HEK293 (cell line): ENCODE measurements at regions not wholly inside any gene's neighbourhood (a gene's known extent, or its start where the extent isn't known, plus 50 kb on each side); places are given as distances from the start of the nearest gene placed in this dataset.

Experiments used
- CTCF ChIA-PET: fragments of 350-600 bp; formaldehyde crosslinking; extraction: SDS; loops from one replicate; lab custom pipeline; 2021; ENCODE audit warnings: antibody characterized with exemption; lab: Yijun Ruan, JAX
- POLR2A ChIA-PET: fragments of 300-600 bp; formaldehyde crosslinking; extraction: SDS; loops from one replicate; lab custom pipeline; 2020; ENCODE audit warnings: antibody characterized with exemption, inconsistent platforms; lab: Yijun Ruan, JAX
- H3K27ac ChIP-seq: fragments of 200-500 bp; sonication (Bioruptor generic); 2 replicates; pipeline ENCODE4 v1.5.1; 2014; ENCODE audit warnings: low read depth, low read length, control low read depth, inconsistent platforms; ENCODE audit errors: extremely low read depth
- H3K36me3 ChIP-seq, 2 experiments: fragments of 200-500 bp in 1 of 2; sonication (Bioruptor generic) in 1 of 2; 1 replicate in 1 of 2; 2 replicates in 1 of 2; pipeline ENCODE4 v1.5.1; 2014 to 2017; ENCODE audit warnings: inconsistent platforms in 2 of 2, low read length in 2 of 2; ENCODE audit not compliant: control insufficient read depth in 2 of 2, insufficient read depth in 1 of 2
- H3K4me1 ChIP-seq: fragments of 200-500 bp; sonication (Bioruptor generic); 2 replicates; pipeline ENCODE4 v1.5.1; 2014; ENCODE audit warnings: mild to moderate bottlenecking, low read length, inconsistent platforms; ENCODE audit not compliant: control insufficient read depth, insufficient read depth
- H3K4me3 ChIP-seq: 2 replicates; pipeline ENCODE4 v1.5.1; 2011; ENCODE audit warnings: low read depth, mild to moderate bottlenecking, control low read depth, low read length, moderate library complexity
- H3K9me3 ChIP-seq: fragments of 200-500 bp; sonication (Bioruptor generic); 2 replicates; pipeline ENCODE4 v1.5.1; 2014; ENCODE audit warnings: low read depth, low read length, inconsistent platforms; ENCODE audit not compliant: control insufficient read depth, insufficient read depth
- EGR2 ChIP-seq: fragments of 450-650 bp; formaldehyde crosslinking; IDR thresholded peaks from 2 replicates; pipeline ENCODE4 v1.5.1; 2016; ENCODE audit warnings: low read depth, missing biosample characterization, missing genetic modification characterization
- GLI2 ChIP-seq: fragments of 450-650 bp; formaldehyde crosslinking; IDR thresholded peaks from 2 replicates; pipeline ENCODE4; 2017; ENCODE audit warnings: missing biosample characterization, missing genetic modification characterization, low read depth, borderline replicate concordance
- HOXC10 ChIP-seq: sonication (generic); formaldehyde crosslinking; IDR thresholded peaks from 2 replicates; pipeline ENCODE4 v1.8.1; 2023; ENCODE audit warnings: mild to moderate bottlenecking, missing genetic modification reagents
- IKZF3 ChIP-seq: fragments of 450-650 bp; IDR thresholded peaks from 2 replicates; pipeline ENCODE4 v1.5.0; 2018; ENCODE audit warnings: missing biosample characterization, mild to moderate bottlenecking, missing genetic modification characterization, moderate library complexity
- KLF16 ChIP-seq: fragments of 450-650 bp; formaldehyde crosslinking; IDR thresholded peaks from 2 replicates; pipeline ENCODE4 v1.5.1; 2017; ENCODE audit warnings: missing biosample characterization, missing genetic modification characterization
- KLF8 ChIP-seq: fragments of 450-650 bp; formaldehyde crosslinking; IDR thresholded peaks from 2 replicates; pipeline ENCODE4 v1.5.1; 2016; ENCODE audit warnings: missing biosample characterization, missing genetic modification characterization
- KLF9 ChIP-seq: fragments of 450-650 bp; formaldehyde crosslinking; IDR thresholded peaks from 2 replicates; pipeline ENCODE4 v1.5.1; 2016; ENCODE audit warnings: missing biosample characterization, missing genetic modification characterization, low read depth
- MYNN ChIP-seq: fragments of 450-650 bp; formaldehyde crosslinking; IDR thresholded peaks from 2 replicates; pipeline ENCODE4 v1.5.1; 2016; ENCODE audit warnings: missing biosample characterization, missing genetic modification characterization, borderline replicate concordance
- MZF1 ChIP-seq: fragments of 450-650 bp; formaldehyde crosslinking; IDR thresholded peaks from 2 replicates; pipeline ENCODE4 v1.5.1; 2017; ENCODE audit warnings: missing biosample characterization, missing genetic modification characterization, borderline replicate concordance
- SCRT1 ChIP-seq: fragments of 450-650 bp; formaldehyde crosslinking; IDR thresholded peaks from 2 replicates; pipeline ENCODE4 v1.5.1; 2016; ENCODE audit warnings: missing biosample characterization, missing genetic modification characterization, borderline replicate concordance
- SP3 ChIP-seq: fragments of 450-650 bp; formaldehyde crosslinking; IDR thresholded peaks from 2 replicates; pipeline ENCODE4 v1.5.1; 2016; ENCODE audit warnings: missing biosample characterization, missing genetic modification characterization
- TRIM28 ChIP-seq: IDR thresholded peaks from 2 replicates; pipeline ENCODE4 v1.6.1; 2011; ENCODE audit warnings: low read length, control low read depth, borderline replicate concordance
- WT1 ChIP-seq: fragments of 450-650 bp; formaldehyde crosslinking; IDR thresholded peaks from 2 replicates; pipeline ENCODE4 v1.5.1; 2016; ENCODE audit warnings: missing biosample characterization, missing genetic modification characterization
- ZFP41 ChIP-seq: fragments of 450-650 bp; formaldehyde crosslinking; IDR thresholded peaks from 2 replicates; pipeline ENCODE4 v1.5.1; 2016; ENCODE audit warnings: missing biosample characterization, missing genetic modification characterization, borderline replicate concordance
- ZNF114 ChIP-seq: fragments of 450-650 bp; formaldehyde crosslinking; IDR thresholded peaks from 2 replicates; pipeline ENCODE4 v1.5.0; 2017; ENCODE audit warnings: missing biosample characterization, missing genetic modification characterization
- ZNF16 ChIP-seq: fragments of 450-650 bp; formaldehyde crosslinking; IDR thresholded peaks from 2 replicates; pipeline ENCODE4 v1.5.1; 2016; ENCODE audit warnings: low read depth, missing biosample characterization, missing genetic modification characterization
- ZNF174 ChIP-seq: fragments of 450-650 bp; formaldehyde crosslinking; IDR thresholded peaks from 2 replicates; pipeline ENCODE4 v1.5.0; 2017; ENCODE audit warnings: missing biosample characterization, mild to moderate bottlenecking, missing genetic modification characterization
- ZNF202 ChIP-seq: fragments of 450-650 bp; formaldehyde crosslinking; IDR thresholded peaks from 2 replicates; pipeline ENCODE4 v1.5.1; 2016; ENCODE audit warnings: missing biosample characterization, missing genetic modification characterization, borderline replicate concordance
- ZNF214 ChIP-seq: fragments of 450-650 bp; formaldehyde crosslinking; IDR thresholded peaks from 2 replicates; pipeline ENCODE4 v1.5.1; 2017; ENCODE audit warnings: missing biosample characterization, mild to moderate bottlenecking, missing genetic modification characterization, borderline replicate concordance
- ZNF239 ChIP-seq: fragments of 450-650 bp; formaldehyde crosslinking; IDR thresholded peaks from 2 replicates; pipeline ENCODE4 v1.5.1; 2016; ENCODE audit warnings: missing biosample characterization, missing genetic modification characterization
- ZNF248 ChIP-seq: fragments of 450-650 bp; formaldehyde crosslinking; IDR thresholded peaks from 2 replicates; pipeline ENCODE4 v1.5.1; 2017; ENCODE audit warnings: missing biosample characterization, missing genetic modification characterization
- ZNF544 ChIP-seq: fragments of 450-650 bp; formaldehyde crosslinking; IDR thresholded peaks from 2 replicates; pipeline ENCODE4 v1.5.0; 2017; ENCODE audit warnings: missing biosample characterization, missing genetic modification characterization
- ZNF561 ChIP-seq: fragments of 450-650 bp; IDR thresholded peaks from 2 replicates; pipeline ENCODE4 v1.5.1; 2018; ENCODE audit warnings: missing biosample characterization, missing genetic modification characterization, borderline replicate concordance
- ZNF600 ChIP-seq: fragments of 450-650 bp; formaldehyde crosslinking; IDR thresholded peaks from 2 replicates; pipeline ENCODE4 v1.5.1; 2016; ENCODE audit warnings: missing biosample characterization, missing genetic modification characterization
- ZNF621 ChIP-seq: fragments of 450-650 bp; formaldehyde crosslinking; IDR thresholded peaks from 2 replicates; pipeline ENCODE4 v1.5.1; 2017; ENCODE audit warnings: missing biosample characterization, missing genetic modification characterization
- ZSCAN23 ChIP-seq: fragments of 450-650 bp; formaldehyde crosslinking; IDR thresholded peaks from 2 replicates; pipeline ENCODE4 v1.5.1; 2016; ENCODE audit warnings: missing biosample characterization, missing genetic modification characterization
- ZXDB ChIP-seq: fragments of 450-650 bp; formaldehyde crosslinking; IDR thresholded peaks from 2 replicates; pipeline ENCODE4 v1.5.1; 2016; ENCODE audit warnings: missing biosample characterization, missing genetic modification characterization
- TF ChIP-seq, protein P1 (sequence below): fragments of 450-650 bp; formaldehyde crosslinking; IDR thresholded peaks from 2 replicates; pipeline ENCODE4; 2016; ENCODE audit warnings: missing biosample characterization, missing genetic modification characterization
- TF ChIP-seq, protein P2 (sequence below): fragments of 450-650 bp; formaldehyde crosslinking; IDR thresholded peaks from 2 replicates; pipeline ENCODE4 v1.5.1; 2016; ENCODE audit warnings: missing biosample characterization, missing genetic modification characterization
- TF ChIP-seq, protein P3 (sequence below): fragments of 450-650 bp; formaldehyde crosslinking; IDR thresholded peaks from 2 replicates; pipeline ENCODE4 v1.5.1; 2016; ENCODE audit warnings: missing biosample characterization, missing genetic modification characterization
- TF ChIP-seq, protein P4 (sequence below): fragments of 450-650 bp; formaldehyde crosslinking; IDR thresholded peaks from 2 replicates; pipeline ENCODE4 v1.5.1; 2016; ENCODE audit warnings: missing biosample characterization, missing genetic modification characterization
- TF ChIP-seq, protein P5 (sequence below): fragments of 450-650 bp; formaldehyde crosslinking; IDR thresholded peaks from 2 replicates; pipeline ENCODE4 v1.5.1; 2016; ENCODE audit warnings: missing biosample characterization, missing genetic modification characterization

DNA sequence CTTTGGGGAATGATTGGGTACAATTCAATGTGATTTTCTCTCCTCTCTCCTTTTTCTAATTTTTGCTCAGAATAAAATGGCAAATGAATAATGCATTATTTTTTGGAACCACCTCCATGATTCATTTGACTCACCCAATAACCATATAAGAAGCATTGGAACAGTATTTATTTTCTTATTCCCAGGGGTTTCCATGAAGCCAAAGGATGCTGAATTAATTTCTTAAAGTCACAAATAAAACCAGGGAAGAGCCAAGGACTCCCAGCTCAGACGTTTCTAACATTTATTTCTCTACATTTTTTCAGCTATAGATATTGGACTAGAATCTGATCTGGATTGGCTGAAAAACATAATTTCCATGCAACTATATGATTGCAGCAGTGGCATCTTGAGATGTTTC is 735.2 kb upstream of the ANKRD30A start:
- POLR2A ChIA-PET, result no interaction called here
- TF ChIP-seq ZNF174 (tag by site-specific recombination), result no peak
- no peak for TF ChIP-seq EGR2
- TF ChIP-seq ZNF214 (tag by site-specific recombination), result no peak
- TF ChIP-seq HOXC10, result no peak
- TF ChIP-seq KLF8 (tag by site-specific recombination), result no peak
- TF ChIP-seq WT1 (tag by site-specific recombination), result no peak
- TF ChIP-seq ZNF600 (tag by site-specific recombination), result no peak
- TF ChIP-seq ZNF114, result no peak
- TF ChIP-seq ZNF16 (tag by site-specific recombination), result no peak
- TF ChIP-seq TRIM28, result no peak
- TF ChIP-seq IKZF3 (tag by site-specific recombination), result no peak
- no peak for TF ChIP-seq SP3 (tag by site-specific recombination)
- no peak for TF ChIP-seq ZFP41 (tag by site-specific recombination)
- TF ChIP-seq KLF16 (tag by site-specific recombination), result no peak
- TF ChIP-seq GLI2, result no peak
- TF ChIP-seq SCRT1 (tag by site-specific recombination), result no peak
- no peak for TF ChIP-seq ZNF248 (tag by site-specific recombination)
- TF ChIP-seq ZNF202 (tag by site-specific recombination), result no peak
- TF ChIP-seq, protein P1, sequence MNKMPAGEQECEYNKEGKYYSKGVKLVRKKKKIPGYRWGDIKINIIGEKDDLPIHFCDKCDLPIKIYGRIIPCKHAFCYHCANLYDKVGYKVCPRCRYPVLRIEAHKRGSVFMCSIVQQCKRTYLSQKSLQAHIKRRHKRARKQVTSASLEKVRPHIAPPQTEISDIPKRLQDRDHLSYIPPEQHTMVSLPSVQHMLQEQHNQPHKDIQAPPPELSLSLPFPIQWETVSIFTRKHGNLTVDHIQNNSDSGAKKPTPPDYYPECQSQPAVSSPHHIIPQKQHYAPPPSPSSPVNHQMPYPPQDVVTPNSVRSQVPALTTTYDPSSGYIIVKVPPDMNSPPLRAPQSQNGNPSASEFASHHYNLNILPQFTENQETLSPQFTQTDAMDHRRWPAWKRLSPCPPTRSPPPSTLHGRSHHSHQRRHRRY, result no peak
- TF ChIP-seq, protein P2, sequence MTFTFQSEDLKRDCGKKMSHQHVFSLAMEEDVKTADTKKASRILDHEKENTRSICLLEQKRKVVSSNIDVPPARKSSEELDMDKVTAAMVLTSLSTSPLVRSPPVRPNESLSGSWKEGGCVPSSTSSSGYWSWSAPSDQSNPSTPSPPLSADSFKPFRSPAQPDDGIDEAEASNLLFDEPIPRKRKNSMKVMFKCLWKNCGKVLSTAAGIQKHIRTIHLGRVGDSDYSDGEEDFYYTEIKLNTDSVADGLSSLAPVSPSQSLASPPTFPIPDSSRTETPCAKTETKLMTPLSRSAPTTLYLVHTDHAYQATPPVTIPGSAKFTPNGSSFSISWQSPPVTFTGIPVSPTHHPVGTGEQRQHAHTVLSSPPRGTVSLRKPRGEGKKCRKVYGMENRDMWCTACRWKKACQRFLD (tag by site-specific recombination), result no peak
- CTCF ChIA-PET, result no interaction called here

DNA sequence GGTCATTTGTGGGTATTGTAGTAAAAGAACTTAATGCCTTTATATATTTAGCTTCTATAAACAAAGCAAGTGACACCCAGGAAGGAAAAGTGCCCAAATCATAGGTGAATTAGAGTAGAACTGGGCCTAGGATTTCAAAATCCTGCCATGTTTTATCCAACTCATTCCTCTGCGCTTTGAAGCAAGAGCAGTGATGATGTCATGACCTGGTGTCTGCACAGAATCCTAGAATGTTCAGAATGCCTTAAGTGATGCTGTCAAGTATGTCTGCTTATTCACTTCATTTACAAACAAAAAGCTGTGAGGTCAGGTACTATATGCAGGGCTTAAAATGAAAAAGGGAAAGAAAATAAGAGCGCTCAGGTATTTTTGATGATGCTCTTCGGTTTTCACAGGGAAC is 737.2 kb upstream of the ANKRD30A start:
- ChIA-PET CTCF (no interaction called here), POLR2A (no interaction called here)
- Histone ChIP-seq H3K27ac (no peak overlapping the region), H3K4me3 (no peak overlapping the region), H3K9me3 (no peaks in the 10 kb centered on the region), H3K4me1 (no peaks in the 10 kb centered on the region), H3K36me3 (no peaks in the 10 kb centered on the region)
- no peak for TF ChIP-seq ZNF544 (tag by site-specific recombination)
- no peak for TF ChIP-seq KLF9
- no peak for TF ChIP-seq MYNN (tag by site-specific recombination)
- no peak for TF ChIP-seq TRIM28
- TF ChIP-seq, protein P3, sequence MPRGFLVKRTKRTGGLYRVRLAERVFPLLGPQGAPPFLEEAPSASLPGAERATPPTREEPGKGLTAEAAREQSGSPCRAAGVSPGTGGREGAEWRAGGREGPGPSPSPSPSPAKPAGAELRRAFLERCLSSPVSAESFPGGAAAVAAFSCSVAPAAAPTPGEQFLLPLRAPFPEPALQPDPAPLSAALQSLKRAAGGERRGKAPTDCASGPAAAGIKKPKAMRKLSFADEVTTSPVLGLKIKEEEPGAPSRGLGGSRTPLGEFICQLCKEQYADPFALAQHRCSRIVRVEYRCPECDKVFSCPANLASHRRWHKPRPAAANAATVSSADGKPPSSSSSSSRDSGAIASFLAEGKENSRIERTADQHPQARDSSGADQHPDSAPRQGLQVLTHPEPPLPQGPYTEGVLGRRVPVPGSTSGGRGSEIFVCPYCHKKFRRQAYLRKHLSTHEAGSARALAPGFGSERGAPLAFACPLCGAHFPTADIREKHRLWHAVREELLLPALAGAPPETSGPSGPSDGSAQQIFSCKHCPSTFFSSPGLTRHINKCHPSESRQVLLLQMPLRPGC (tag by site-specific recombination), result no peak
- no peak for TF ChIP-seq MZF1 (tag by site-specific recombination)
- no peak for TF ChIP-seq ZNF561 (tag by site-specific recombination)
- no peak for TF ChIP-seq SCRT1 (tag by site-specific recombination)
- TF ChIP-seq ZXDB (tag by site-specific recombination), result no peak
- no peak for TF ChIP-seq ZNF621 (tag by site-specific recombination)
- TF ChIP-seq, protein P4, sequence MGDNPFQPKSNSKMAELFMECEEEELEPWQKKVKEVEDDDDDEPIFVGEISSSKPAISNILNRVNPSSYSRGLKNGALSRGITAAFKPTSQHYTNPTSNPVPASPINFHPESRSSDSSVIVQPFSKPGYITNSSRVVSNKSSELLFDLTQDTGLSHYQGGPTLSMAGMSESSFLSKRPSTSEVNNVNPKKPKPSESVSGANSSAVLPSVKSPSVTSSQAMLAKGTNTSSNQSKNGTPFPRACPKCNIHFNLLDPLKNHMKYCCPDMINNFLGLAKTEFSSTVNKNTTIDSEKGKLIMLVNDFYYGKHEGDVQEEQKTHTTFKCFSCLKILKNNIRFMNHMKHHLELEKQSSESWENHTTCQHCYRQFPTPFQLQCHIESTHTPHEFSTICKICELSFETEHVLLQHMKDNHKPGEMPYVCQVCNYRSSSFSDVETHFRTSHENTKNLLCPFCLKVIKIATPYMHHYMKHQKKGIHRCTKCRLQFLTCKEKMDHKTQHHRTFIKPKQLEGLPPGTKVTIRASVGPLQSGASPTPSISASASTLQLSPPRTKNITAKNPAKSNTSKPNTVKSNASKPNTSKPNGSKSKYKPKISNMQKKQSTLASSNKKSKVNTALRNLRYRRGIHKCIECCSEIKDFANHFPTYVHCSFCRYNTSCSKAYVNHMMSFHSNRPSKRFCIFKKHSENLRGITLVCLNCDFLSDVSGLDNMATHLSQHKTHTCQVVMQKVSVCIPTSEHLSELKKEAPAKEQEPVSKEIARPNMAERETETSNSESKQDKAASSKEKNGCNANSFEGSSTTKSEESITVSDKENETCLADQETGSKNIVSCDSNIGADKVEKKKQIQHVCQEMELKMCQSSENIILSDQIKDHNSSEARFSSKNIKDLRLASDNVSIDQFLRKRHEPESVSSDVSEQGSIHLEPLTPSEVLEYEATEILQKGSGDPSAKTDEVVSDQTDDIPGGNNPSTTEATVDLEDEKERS (tag by site-specific recombination), result no peak
- no peak for TF ChIP-seq ZNF239
- TF ChIP-seq ZSCAN23, result no peak
- TF ChIP-seq, protein P5, sequence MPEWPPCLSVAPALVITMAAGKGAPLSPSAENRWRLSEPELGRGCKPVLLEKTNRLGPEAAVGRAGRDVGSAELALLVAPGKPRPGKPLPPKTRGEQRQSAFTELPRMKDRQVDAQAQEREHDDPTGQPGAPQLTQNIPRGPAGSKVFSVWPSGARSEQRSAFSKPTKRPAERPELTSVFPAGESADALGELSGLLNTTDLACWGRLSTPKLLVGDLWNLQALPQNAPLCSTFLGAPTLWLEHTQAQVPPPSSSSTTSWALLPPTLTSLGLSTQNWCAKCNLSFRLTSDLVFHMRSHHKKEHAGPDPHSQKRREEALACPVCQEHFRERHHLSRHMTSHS (tag by site-specific recombination), result no peak

More for the DNA sequence above, 735.2 kb upstream of the ANKRD30A start:
- H3K36me3 ChIP-seq, result no peaks in the 10 kb centered on the region
- H3K9me3 ChIP-seq, result no peaks in the 10 kb centered on the region
- no peak overlapping the region for H3K4me3 ChIP-seq
- no peaks in the 10 kb centered on the region for H3K4me1 ChIP-seq
- H3K27ac ChIP-seq, result no peak overlapping the region
